Ovary (tissue), 3 donors: ENCODE measurements at regions not wholly inside any gene's neighbourhood (a gene's known extent, or its start where the extent isn't known, plus 50 kb on each side); places are given as distances from the start of the nearest gene placed in this dataset.

ENCODE experiments used
- CTCF ChIP-seq, 3 donors: fragments of 450-650 bp in 2 of 3; fragments of 200-600 bp in 1 of 3; IDR thresholded peaks; one replicate each; pipeline versions ENCODE4 v1.5.1 to v1.8.0; 2016 to 2022; ENCODE audit warnings: antibody characterized with exemption in 3 of 3, mild to moderate bottlenecking in 1 of 3
- EP300 ChIP-seq: sonication (generic); formaldehyde crosslinking; IDR thresholded peaks from one replicate; pipeline ENCODE4 v1.6.1; 2017; ENCODE audit warnings: antibody characterized with exemption
- POLR2A ChIP-seq: fragments of 450-650 bp; IDR thresholded peaks from one replicate; pipeline ENCODE4 v1.6.1; 2017; ENCODE audit warnings: antibody characterized with exemption, mild to moderate bottlenecking, moderate library complexity
- donor health status: DM: no; HTN: no; CAD: no.

GRCh38 chr15:66852064-66852905, 150.2 kb downstream of the SMAD6 start:
- no peak for TF ChIP-seq POLR2A
- no peak for TF ChIP-seq CTCF (IDR thresholded peaks at IDR 0.05)
- no peak for TF ChIP-seq EP300
